ENCODE measurements at regions not wholly inside any gene's neighbourhood (a gene's known extent, or its start where the extent isn't known, plus 50 kb on each side); places are given as distances from the start of the nearest gene placed in this dataset.
A peak's percentile ranks its signal among the peaks of the same experiment; 100 is the strongest.
"Not testable (repeated sequence)": the region's sequence is repeated elsewhere in the genome, so short reads cannot be mapped to it uniquely, and the experiment has no call there.

- DNase-seq (ENCODE audit: low read depth, low spot score): no peak
- no peak for TF ChIP-seq CTCF (IDR thresholded peaks at IDR 0.05; ENCODE audit: insufficient read depth, low read length, missing control alignments)
- ChIA-PET CTCF (interaction anchor here (1.0 kb wide), 1 partner anchor 17 kb away, joined by 3 read pairs; no protein-coding TSS in a partner anchor), POLR2A (no interaction called here)
- no peak overlapping the region for H3K4me3 ChIP-seq (ENCODE audit: low read depth, low read length)
Observed at GRCh38 chr13:64488731-64489130, 2741.4 kb downstream of the PCDH9 start.

GRCh38 chr13:64482373-64482772, 2747.8 kb downstream of the PCDH9 start:
- ChIA-PET POLR2A (interaction anchor here (0.7 kb wide), 1 partner anchor 1048 kb away, joined by 3 read pairs; no protein-coding TSS in a partner anchor), CTCF (no interaction called here)
- TF ChIP-seq CTCF (IDR thresholded peaks at IDR 0.05; ENCODE audit: insufficient read depth, low read length, missing control alignments): no peak
- no peak overlapping the region for H3K4me3 ChIP-seq (ENCODE audit: low read depth, low read length)
- DNase-seq (ENCODE audit: low read depth, low spot score): no peak

- ChIA-PET CTCF (no interaction called here), POLR2A (no interaction called here)
- H3K4me3 ChIP-seq (ENCODE audit: low read depth, low read length): no peak overlapping the region
- TF ChIP-seq CTCF (IDR thresholded peaks at IDR 0.05; ENCODE audit: insufficient read depth, low read length, missing control alignments): no peak
- DNase-seq (ENCODE audit: low read depth, low spot score): no peak
Observed at GRCh38 chr13:64480672-64481071, 2749.5 kb downstream of the PCDH9 start.

GRCh38 chr13:64480211-64480610, 2749.9 kb downstream of the PCDH9 start:
- POLR2A ChIA-PET: no interaction called here
- no peak for DNase-seq (ENCODE audit: low read depth, low spot score)

GRCh38 chr13:64477146-64477545, 2753.0 kb downstream of the PCDH9 start:
- ChIA-PET POLR2A (no interaction called here), CTCF (interaction anchor here (1.4 kb wide), 1 partner anchor 56 kb away, joined by 3 read pairs; no protein-coding TSS in a partner anchor)
- H3K4me3 ChIP-seq (ENCODE audit: low read depth, low read length): no peak overlapping the region
- no peak for TF ChIP-seq CTCF (IDR thresholded peaks at IDR 0.05; ENCODE audit: insufficient read depth, low read length, missing control alignments)
- DNase-seq (ENCODE audit: low read depth, low spot score): no peak

More at GRCh38 chr13:64480211-64480610, 2749.9 kb downstream of the PCDH9 start:
- no peak for TF ChIP-seq CTCF (IDR thresholded peaks at IDR 0.05; ENCODE audit: insufficient read depth, low read length, missing control alignments)
- CTCF ChIA-PET: no interaction called here
- H3K4me3 ChIP-seq (ENCODE audit: low read depth, low read length): no peak overlapping the region

- POLR2A ChIA-PET; DNase-seq (ENCODE audit: low read depth, low spot score); H3K4me3 ChIP-seq (ENCODE audit: low read depth, low read length): not testable (repeated sequence)
- CTCF ChIA-PET: interaction anchor here (0.7 to 1.4 kb wide), 2 partner anchors 57 to 1177 kb away, joined by 3 read pairs; no protein-coding TSS in a partner anchor
Observed at GRCh38 chr13:64476041-64476568, 2754.0 kb downstream of the PCDH9 start.

GRCh38 chr13:64471916-64472315, 2758.2 kb downstream of the PCDH9 start:
- no peak overlapping the region for H3K4me3 ChIP-seq (ENCODE audit: low read depth, low read length)
- peak; percentile 15 for TF ChIP-seq CTCF (IDR thresholded peaks at IDR 0.05; ENCODE audit: insufficient read depth, low read length, missing control alignments)
- ChIA-PET CTCF (interaction anchor here (0.7 to 2.5 kb wide), 12 partner anchors 9 to 1182 kb away, joined by 3 to 23 read pairs (median 3); no protein-coding TSS in a partner anchor), POLR2A (no interaction called here)
- peak; percentile 9 for DNase-seq (ENCODE audit: low read depth, low spot score)
